Mononuclear cell (primary cell): ENCODE measurements at regions not wholly inside any gene's neighbourhood (a gene's known extent, or its start where the extent isn't known, plus 50 kb on each side); places are given as distances from the start of the nearest gene placed in this dataset.
"Not testable (repeated sequence)": the region's sequence is repeated elsewhere in the genome, so short reads cannot be mapped to it uniquely, and the experiment has no call there.

Source experiments
- H3K27me3 ChIP-seq: 2 replicates; pipeline ENCODE4 v1.6.0; 2011; ENCODE audit warnings: low read length, control low read depth; ENCODE audit not compliant: insufficient read depth
- H3K4me1 ChIP-seq: 2 replicates; pipeline ENCODE4 v1.5.1; 2011; ENCODE audit warnings: mild to moderate bottlenecking, low read length, control low read depth; ENCODE audit not compliant: insufficient read depth
- H3K4me3 ChIP-seq: 2 replicates; pipeline ENCODE4 v1.5.1; 2011; ENCODE audit warnings: mild to moderate bottlenecking, low read length, moderate library complexity
- H3K9me3 ChIP-seq: 2 replicates; pipeline ENCODE4 v1.5.1; 2011; ENCODE audit warnings: low read depth, mild to moderate bottlenecking, control low read depth, low read length

GRCh38 chr2:87549561-87550202 lies 198.2 kb upstream of the PLGLB2 start:
- H3K4me3 ChIP-seq, H3K4me1 ChIP-seq, H3K27me3 ChIP-seq, H3K9me3 ChIP-seq: not testable (repeated sequence)

GRCh38 chr2:87554678-87555077 lies 193.2 kb upstream of the PLGLB2 start:
- H3K4me1 ChIP-seq, H3K27me3 ChIP-seq, H3K9me3 ChIP-seq, H3K4me3 ChIP-seq: not testable (repeated sequence)

GRCh38 chr2:87555082-87555481 lies 192.8 kb upstream of the PLGLB2 start:
- H3K9me3 ChIP-seq, H3K4me1 ChIP-seq, H3K27me3 ChIP-seq, H3K4me3 ChIP-seq: not testable (repeated sequence)

GRCh38 chr2:87559001-87559400 lies 188.9 kb upstream of the PLGLB2 start:
- H3K4me1 ChIP-seq, H3K9me3 ChIP-seq, H3K4me3 ChIP-seq, H3K27me3 ChIP-seq: not testable (repeated sequence)

GRCh38 chr2:87559735-87560134 lies 188.2 kb upstream of the PLGLB2 start:
- not testable (repeated sequence) for H3K4me3 ChIP-seq, H3K27me3 ChIP-seq, H3K9me3 ChIP-seq, H3K4me1 ChIP-seq

GRCh38 chr2:87565116-87565515 lies 182.8 kb upstream of the PLGLB2 start:
- H3K4me1 ChIP-seq, H3K4me3 ChIP-seq, H3K27me3 ChIP-seq, H3K9me3 ChIP-seq: not testable (repeated sequence)

- H3K4me1 ChIP-seq, H3K4me3 ChIP-seq, H3K27me3 ChIP-seq, H3K9me3 ChIP-seq: not testable (repeated sequence)
These were observed 181.4 kb upstream of the PLGLB2 start for GRCh38 chr2:87566531-87566930.

GRCh38 chr2:87567093-87567492 lies 180.8 kb upstream of the PLGLB2 start:
- not testable (repeated sequence) for H3K4me3 ChIP-seq, H3K27me3 ChIP-seq, H3K9me3 ChIP-seq, H3K4me1 ChIP-seq

GRCh38 chr2:87567912-87568311 lies 180.0 kb upstream of the PLGLB2 start:
- H3K4me3 ChIP-seq, H3K4me1 ChIP-seq, H3K9me3 ChIP-seq, H3K27me3 ChIP-seq: not testable (repeated sequence)

- not testable (repeated sequence) for H3K9me3 ChIP-seq, H3K27me3 ChIP-seq
These were observed 179.2 kb upstream of the PLGLB2 start for GRCh38 chr2:87568554-87569278.

GRCh38 chr2:87569689-87570397 lies 178.0 kb upstream of the PLGLB2 start:
- H3K27me3 ChIP-seq, H3K9me3 ChIP-seq, H3K4me3 ChIP-seq, H3K4me1 ChIP-seq: not testable (repeated sequence)

More at GRCh38 chr2:87568554-87569278, 179.2 kb upstream of the PLGLB2 start:
- not testable (repeated sequence) for H3K4me3 ChIP-seq, H3K4me1 ChIP-seq

GRCh38 chr2:87571889-87572465 lies 175.9 kb upstream of the PLGLB2 start:
- not testable (repeated sequence) for H3K27me3 ChIP-seq, H3K4me1 ChIP-seq, H3K4me3 ChIP-seq, H3K9me3 ChIP-seq

GRCh38 chr2:87572906-87573305 lies 175.0 kb upstream of the PLGLB2 start:
- H3K27me3 ChIP-seq, H3K4me1 ChIP-seq, H3K9me3 ChIP-seq, H3K4me3 ChIP-seq: not testable (repeated sequence)

GRCh38 chr2:87573386-87574192 lies 174.3 kb upstream of the PLGLB2 start:
- H3K27me3 ChIP-seq, H3K4me1 ChIP-seq, H3K9me3 ChIP-seq, H3K4me3 ChIP-seq: not testable (repeated sequence)
